HepG2 (cell line): ENCODE measurements at regions not wholly inside any gene's neighbourhood (a gene's known extent, or its start where the extent isn't known, plus 50 kb on each side); places are given as distances from the start of the nearest gene placed in this dataset.

Experiments used
- MTERF4 ChIP-seq: sonication (generic); formaldehyde crosslinking; IDR thresholded peaks from 2 replicates; pipeline ENCODE4 v1.8.0; 2023; ENCODE audit warnings: mild to moderate bottlenecking, missing genetic modification reagents
- NFKBIZ ChIP-seq: IDR thresholded peaks from 2 replicates; pipeline ENCODE4 v1.6.1; 2018; ENCODE audit warnings: missing genetic modification reagents, missing compliant biosample characterization
- RFXANK ChIP-seq: IDR thresholded peaks from 2 replicates; pipeline ENCODE4 v1.6.1; 2016
- SNAI1 ChIP-seq: sonication (generic); formaldehyde crosslinking; IDR thresholded peaks from 2 replicates; pipeline ENCODE4 v1.5.0; 2020; ENCODE audit warnings: mild to moderate bottlenecking, missing genetic modification reagents, borderline replicate concordance
- ZHX2 ChIP-seq, 2 experiments: sonication (generic) in 1 of 2; formaldehyde crosslinking in 1 of 2; IDR thresholded peaks; 2 replicates each; pipeline versions ENCODE4 v1.6.1 to v1.9.0; 2014 to 2022; ENCODE audit warnings: antibody characterized with exemption in 1 of 2, borderline replicate concordance in 1 of 2, inconsistent platforms in 1 of 2, low read depth in 1 of 2, missing genetic modification reagents in 1 of 2
- ZNF512B ChIP-seq: sonication (generic); formaldehyde crosslinking; IDR thresholded peaks from 2 replicates; pipeline ENCODE4 v1.5.1; 2020; ENCODE audit warnings: missing genetic modification reagents, mild to moderate bottlenecking, borderline replicate concordance
- ZNF850 ChIP-seq: sonication (generic); formaldehyde crosslinking; conservative IDR thresholded peaks from 2 replicates; pipeline ENCODE4 v1.9.0; 2021; ENCODE audit warnings: mild to moderate bottlenecking, missing genetic modification reagents

GRCh38 chr6:760982-761955 lies 68.3 kb upstream of the EXOC2 start (continued):
- TF ChIP-seq ZHX2 (IDR thresholded peaks at IDR 0.05; ENCODE audit: low read depth) (no peak), ZHX2 (CRISPR knock-in tag; IDR thresholded peaks at IDR 0.05; ENCODE audit: borderline replicate concordance) (no peak), NFKBIZ (CRISPR knock-in tag) (no peak), ZNF512B (CRISPR knock-in tag) (no peak), MTERF4 (CRISPR knock-in tag) (no peak), RFXANK (CRISPR knock-in tag) (no peak), ZNF850 (CRISPR knock-in tag) (no peak), SNAI1 (no peak)
